RCC 7860 (cell line): ENCODE measurements at regions not wholly inside any gene's neighbourhood (a gene's known extent, or its start where the extent isn't known, plus 50 kb on each side); places are given as distances from the start of the nearest gene placed in this dataset.

ENCODE experiments used
- DNase-seq: peaks from one replicate; pipeline ENCODE4 v3.0.0-alpha.2; 2015; ENCODE audit warnings: low spot score
- FAIRE-seq: peaks from 2 replicates; lab custom pipeline; 2012; peaks lifted over from hg19 to GRCh38; lab: Jason Lieb, UNC

GRCh38 chr18:56146565-56146964 is 491.8 kb downstream of the TXNL1 start:
- no peak for DNase-seq
- FAIRE-seq: no peak

GRCh38 chr18:56142001-56142400 is 496.4 kb downstream of the TXNL1 start:
- FAIRE-seq: no peak

GRCh38 chr18:56139792-56140254 is 498.6 kb downstream of the TXNL1 start:
- DNase-seq: peak; percentile 22
- no peak for FAIRE-seq

More at GRCh38 chr18:56142001-56142400, 496.4 kb downstream of the TXNL1 start:
- DNase-seq: no peak

GRCh38 chr18:56139372-56139771 is 499.0 kb downstream of the TXNL1 start:
- DNase-seq (no peak), FAIRE-seq (no peak)

GRCh38 chr18:56136105-56136504 is 502.3 kb downstream of the TXNL1 start:
- DNase-seq (no peak), FAIRE-seq (no peak)

GRCh38 chr18:56130481-56130880 is 507.9 kb downstream of the TXNL1 start:
- DNase-seq (no peak), FAIRE-seq (no peak)

GRCh38 chr18:56128153-56128791 is 510.1 kb downstream of the TXNL1 start:
- FAIRE-seq: no peak
- DNase-seq: no peak

- FAIRE-seq (no peak), DNase-seq (no peak)
Observed at GRCh38 chr18:56127322-56128099, 510.9 kb downstream of the TXNL1 start.

- FAIRE-seq (no peak), DNase-seq (no peak)
Observed at GRCh38 chr18:56124186-56124585, 514.2 kb downstream of the TXNL1 start.

GRCh38 chr18:56121669-56122068 is 516.7 kb downstream of the TXNL1 start:
- FAIRE-seq (no peak), DNase-seq (no peak)

- FAIRE-seq (no peak), DNase-seq (no peak)
Observed at GRCh38 chr18:56120782-56121181, 517.6 kb downstream of the TXNL1 start.

GRCh38 chr18:56119681-56120080 is 518.7 kb downstream of the TXNL1 start:
- FAIRE-seq: no peak
- DNase-seq: no peak

- DNase-seq (no peak), FAIRE-seq (no peak)
Observed at GRCh38 chr18:56118422-56118821, 520.0 kb downstream of the TXNL1 start.

- DNase-seq (no peak), FAIRE-seq (no peak)
Observed at GRCh38 chr18:56115071-56116015, 523.0 kb downstream of the TXNL1 start.

- FAIRE-seq (no peak), DNase-seq (no peak)
Observed at GRCh38 chr18:56112984-56113383, 525.0 kb upstream of the TCF4 start.

GRCh38 chr18:56112013-56112749 is 524.2 kb upstream of the TCF4 start:
- FAIRE-seq: no peak
- no peak for DNase-seq

- no peak for FAIRE-seq
- no peak for DNase-seq
Observed at GRCh38 chr18:56109757-56110156, 521.8 kb upstream of the TCF4 start.

GRCh38 chr18:56108478-56109367 is 520.7 kb upstream of the TCF4 start:
- FAIRE-seq (no peak), DNase-seq (no peak)

GRCh38 chr18:56107821-56108477 is 520.0 kb upstream of the TCF4 start:
- FAIRE-seq: no peak
- DNase-seq: no peak
